GM19238 (cell line): ENCODE measurements at regions not wholly inside any gene's neighbourhood (a gene's known extent, or its start where the extent isn't known, plus 50 kb on each side); places are given as distances from the start of the nearest gene placed in this dataset.
"Not testable (repeated sequence)": the region's sequence is repeated elsewhere in the genome, so short reads cannot be mapped to it uniquely, and the experiment has no call there.

Experiments used
- DNase-seq: peaks from one replicate; pipeline ENCODE4 v3.0.0; 2011; ENCODE audit warnings: low spot score; ENCODE audit not compliant: insufficient read length

DNA sequence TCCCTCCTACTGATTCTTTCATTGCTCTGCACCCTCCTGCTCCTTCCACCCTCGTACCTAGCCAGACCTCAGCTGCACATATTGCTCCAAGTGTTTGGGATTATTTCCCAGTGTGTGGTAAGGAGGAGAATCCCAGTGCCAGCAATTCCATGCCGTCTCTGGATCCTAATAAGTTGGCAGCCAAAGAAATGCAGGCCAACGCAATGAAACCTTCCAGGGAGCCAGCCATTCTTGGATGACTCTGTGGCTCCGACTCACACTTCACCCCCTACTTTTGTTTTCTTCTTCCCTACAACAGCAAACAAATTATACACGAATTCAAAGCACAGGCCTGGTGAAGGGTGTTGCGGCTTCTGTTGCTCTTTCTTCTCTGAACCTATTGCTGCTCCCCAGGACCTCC, 82.5 kb upstream of the SLC1A3 start:
- no peak for DNase-seq

DNA sequence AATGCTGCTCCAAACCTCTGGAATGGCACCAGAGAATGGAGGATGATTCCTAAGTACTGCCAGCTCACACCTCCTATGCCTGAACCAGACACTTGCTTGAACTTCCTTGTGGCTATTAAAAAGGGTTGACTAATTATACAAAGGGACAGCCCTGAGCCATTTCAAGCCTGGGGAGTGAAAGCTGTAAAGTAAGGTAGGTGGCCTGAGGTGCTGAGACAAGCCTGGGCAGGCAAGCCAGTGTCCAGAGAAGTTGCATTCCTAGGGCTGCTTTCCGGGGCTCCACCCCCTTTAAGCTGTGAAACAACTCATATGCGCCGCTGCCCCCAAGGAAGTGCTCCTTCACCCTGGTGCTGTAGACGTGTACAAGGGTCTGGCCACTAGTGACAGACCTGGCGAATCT, 79.9 kb upstream of the SLC1A3 start:
- DNase-seq: no peak

DNA sequence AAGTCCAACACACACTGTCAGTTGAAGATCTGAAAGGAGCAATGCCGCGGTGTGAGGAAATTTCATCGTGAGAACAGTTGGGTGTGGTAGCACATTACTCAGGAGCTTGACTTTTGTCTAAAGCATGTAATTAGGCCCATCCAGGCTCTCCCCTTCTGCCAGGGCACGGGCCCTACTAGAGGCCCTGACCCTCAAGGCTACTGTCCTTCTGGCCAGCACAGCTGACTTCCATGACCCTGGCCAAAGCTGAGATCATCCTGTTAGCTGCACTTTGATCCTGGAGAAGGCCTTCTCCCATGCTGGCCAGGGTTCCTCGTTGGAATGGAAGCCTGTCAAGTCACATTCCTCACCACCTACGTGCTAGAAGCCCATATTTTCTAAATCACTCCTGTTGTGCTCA, 77.8 kb upstream of the SLC1A3 start:
- no peak for DNase-seq

DNA sequence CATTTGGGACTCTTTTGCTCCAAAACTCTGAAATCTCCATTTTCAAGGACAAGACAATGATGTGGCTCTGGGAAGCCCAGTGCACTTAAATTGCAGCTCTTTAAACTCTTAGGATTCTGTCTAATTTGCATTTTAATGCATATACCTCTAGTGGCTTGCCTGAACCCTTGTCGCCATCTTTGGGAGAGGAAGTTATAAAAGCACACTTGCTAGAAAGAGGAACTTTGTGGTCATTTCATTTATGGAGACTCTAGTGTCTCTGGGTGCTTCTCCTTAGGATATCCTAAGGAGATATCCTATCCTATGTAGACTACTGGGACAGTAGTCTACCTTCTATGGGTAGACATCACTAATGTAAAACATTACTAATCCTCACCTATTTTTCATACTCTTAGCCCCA, 77.3 kb upstream of the SLC1A3 start:
- DNase-seq: no peak

DNA sequence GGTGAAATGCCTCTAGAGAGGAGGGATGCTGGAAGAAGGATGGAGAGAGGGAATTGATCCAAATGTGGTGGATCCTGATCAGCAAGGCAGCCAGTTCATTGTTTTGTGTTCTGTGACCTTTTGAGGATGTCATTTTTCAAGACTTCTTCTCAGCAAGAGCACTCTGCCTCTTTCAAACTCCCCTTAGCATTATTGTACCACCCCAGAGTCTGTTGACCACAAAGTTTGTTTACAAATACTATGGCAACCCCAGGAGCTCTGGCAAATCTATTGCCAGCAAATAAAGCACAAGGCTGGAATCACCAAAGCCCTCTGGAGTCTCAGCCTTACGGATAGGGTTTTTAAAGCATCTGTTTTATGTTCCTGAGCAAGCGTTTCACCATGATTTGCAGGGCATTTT, 76.2 kb upstream of the SLC1A3 start:
- no peak for DNase-seq

DNA sequence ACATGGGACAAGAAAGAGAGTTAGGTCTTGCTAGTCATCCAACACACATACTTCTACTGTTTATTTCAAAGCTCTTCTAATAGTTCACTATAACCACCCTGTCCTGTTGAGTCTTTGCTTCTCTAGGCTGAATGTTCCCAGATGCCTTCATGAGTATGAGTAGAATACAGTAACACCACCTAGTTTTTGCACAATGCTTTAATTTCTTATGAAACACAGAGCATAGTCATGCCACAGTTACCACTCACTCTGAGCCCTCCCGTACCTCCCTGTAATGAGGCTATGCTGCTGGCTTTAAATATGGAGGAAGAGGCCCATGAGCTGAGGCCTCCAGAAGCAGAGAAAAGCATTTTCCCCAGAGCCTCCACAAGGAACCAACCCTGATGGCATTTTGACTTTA, 75.0 kb upstream of the SLC1A3 start:
- no peak for DNase-seq

DNA sequence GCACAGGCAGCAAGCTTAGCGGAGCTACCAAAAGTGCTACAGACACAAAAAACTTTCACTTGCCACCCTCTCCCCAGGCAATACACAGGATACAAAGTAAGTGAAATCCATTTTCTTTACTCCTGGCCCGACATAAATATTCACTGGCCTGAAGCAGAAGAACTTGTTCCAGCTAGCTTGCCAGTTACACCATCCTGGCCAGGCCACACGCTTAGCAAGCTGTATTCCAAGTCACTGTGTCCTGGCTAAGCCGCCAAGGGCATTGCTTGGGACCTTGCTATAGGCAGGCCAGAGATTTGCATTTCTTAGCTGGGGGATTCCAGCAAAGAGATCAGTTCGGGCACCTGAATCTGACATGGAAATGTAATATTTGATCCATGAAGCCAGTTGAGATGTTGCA, 71.0 kb upstream of the SLC1A3 start:
- no peak for DNase-seq

DNA sequence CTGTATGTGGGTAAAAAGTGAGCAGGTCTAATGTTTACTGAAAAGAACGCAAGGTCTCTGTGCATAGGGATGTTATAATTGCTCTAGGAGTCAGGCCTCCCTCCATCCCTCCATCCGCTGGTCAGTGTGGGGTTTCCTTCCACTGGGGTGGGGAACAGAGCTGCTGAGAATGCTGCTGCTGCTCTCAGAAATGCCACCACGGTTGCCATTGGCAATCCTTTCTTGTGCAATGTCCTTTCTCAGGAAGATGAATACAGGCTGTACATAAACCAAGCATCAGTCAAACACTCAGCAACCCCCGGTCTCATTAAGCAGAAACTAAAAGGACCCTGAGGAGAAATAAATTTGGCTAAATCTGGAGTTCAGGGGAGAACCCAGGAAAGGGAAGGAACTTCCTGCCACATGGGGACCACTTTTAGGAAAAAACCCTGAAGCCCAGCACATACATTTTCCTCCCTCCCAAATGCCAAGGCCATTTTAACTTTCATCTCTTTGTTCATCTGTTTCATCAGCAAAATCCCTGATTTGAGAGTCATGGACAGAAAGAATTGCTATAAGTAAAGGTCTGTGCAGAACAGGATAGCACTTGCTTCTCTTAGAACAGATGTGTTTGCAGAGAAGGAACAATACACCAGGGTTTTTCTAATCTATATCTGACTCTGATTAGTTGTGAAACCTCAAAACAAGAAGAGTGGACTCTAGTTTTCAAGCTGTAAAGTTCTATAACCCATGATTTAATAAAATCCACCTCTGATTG, 70.4 kb upstream of the SLC1A3 start:
- DNase-seq: no peak

DNA sequence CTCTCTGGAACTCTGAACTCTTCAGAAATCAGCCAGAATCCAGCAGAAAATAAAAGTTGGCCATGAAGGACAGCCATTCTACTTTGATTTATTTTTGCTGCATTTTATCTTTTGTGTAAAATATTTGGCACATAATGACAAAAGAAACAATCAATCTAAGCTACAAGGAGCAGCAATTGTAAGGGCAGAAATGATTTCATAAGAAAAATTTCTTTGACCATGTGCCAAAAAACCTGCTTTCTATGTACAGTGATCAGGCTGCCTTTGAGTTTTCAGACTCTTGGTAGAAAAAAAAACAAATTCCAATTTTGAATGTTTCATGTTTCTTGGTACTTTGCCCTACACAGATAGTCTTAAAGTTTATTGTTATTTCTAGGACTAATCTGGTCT, 69.8 kb upstream of the SLC1A3 start:
- no peak for DNase-seq

DNA sequence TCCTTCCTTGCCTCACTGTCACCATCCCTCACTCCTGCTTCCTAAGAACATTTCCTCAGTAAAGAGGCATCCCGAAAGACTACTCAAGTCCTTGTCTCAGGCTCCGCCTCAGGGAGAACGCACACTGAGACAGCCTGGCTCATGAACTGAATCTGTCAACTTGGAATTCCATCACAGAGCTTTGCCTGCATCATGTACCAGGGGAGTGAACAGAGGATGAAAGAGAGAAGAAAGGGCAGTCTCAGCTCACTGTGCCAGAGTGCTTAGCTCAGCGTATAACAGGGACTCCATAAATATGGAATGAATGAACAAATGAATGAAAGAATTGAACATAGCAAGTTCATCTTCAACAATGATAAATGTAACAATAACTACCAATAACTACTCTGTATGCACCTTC, 68.7 kb upstream of the SLC1A3 start:
- DNase-seq: no peak

DNA sequence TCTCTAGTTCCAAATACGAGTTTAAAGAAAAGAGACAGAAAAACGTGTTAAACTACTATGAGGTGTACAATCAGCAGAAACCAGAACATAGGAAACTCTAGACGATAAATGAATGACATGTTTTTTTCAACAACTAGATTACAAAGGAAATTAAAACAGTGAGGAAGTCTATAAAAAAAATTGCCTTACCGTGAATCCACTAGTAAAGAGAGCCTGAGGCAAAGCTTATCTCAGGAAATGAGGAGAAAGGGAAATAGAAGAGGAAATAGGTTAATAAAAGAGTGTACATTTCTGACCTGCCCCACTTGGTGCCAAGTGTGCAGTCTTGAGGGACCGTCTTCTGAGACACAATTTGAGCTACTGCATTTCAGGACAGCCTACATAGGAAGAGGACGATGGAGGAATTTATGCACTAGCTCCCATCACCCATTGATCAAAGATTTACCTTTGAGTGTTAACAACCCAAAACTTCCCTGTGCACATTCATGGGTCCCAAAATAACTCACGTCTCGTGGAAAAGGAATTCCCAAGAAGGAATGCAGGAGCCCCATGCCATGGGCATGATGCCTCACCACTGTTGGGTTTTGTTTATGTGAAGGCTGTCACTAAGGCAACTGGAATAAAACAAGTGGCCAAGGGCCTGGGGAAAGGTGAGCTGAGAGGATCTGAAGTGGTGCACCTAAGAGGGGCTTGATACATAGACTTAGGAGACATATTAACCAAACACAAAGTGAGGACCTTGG, 53.6 kb upstream of the SLC1A3 start:
- DNase-seq: no peak

DNA sequence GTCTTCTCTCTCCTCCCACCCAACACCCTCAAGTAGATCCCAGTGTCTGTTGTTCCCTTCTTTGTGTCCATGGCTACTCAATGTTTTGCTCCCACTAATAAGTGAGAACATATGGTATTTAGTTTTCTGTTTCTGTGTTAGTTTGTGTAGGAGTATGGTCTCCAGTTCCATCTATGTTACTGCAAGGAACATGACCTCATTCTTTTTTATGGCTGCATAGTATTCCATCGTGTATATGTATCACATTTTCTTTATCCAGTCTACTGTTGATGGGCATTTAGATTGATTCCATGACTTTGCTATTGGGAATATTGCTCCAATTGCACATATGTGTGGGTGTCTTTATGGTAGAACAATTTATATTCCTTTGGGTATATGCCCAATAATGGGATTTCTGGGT, 51.4 kb upstream of the SLC1A3 start:
- DNase-seq: not testable (repeated sequence)
